ENCODE measurements at regions not wholly inside any gene's neighbourhood (a gene's known extent, or its start where the extent isn't known, plus 50 kb on each side); places are given as distances from the start of the nearest gene placed in this dataset.

DNA sequence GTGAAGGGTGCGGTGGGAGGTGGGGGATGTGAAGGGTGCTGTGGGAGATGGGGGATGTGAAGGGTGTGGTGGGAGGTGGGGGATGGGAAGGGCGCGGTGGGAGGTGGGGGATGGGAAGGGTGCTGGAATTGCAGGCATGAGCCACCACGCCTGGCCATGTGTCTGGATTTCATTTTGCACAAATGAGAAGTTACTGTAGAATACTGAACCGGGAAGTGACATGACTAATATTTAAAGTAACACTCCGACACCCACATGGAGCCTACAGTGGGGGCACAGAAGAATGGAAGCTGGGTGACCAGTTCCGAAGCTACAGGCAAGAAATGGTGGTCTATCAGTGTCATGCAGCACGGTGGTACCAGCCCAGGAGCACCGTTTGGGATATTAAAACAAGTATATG lies 69.9 kb upstream of the SPTLC1 start:
- no peaks in the 10 kb centered on the region for H3K4me1 Mint-ChIP-seq (ENCODE audit: low read depth)
- POLR2A ChIA-PET = no interaction called here
- H3K27ac Mint-ChIP-seq = no peak overlapping the region
- CTCF ChIA-PET = no interaction called here
- Histone ChIP-seq H3K9me3 (ENCODE audit: control insufficient read depth in 1 of 2, insufficient read depth in 1 of 2, low read length in 2 of 2) (peaks cover 0 to 4% of the 10 kb centered on the region in 2 experiments), H3K4me3 (ENCODE audit: low read length) (no peak overlapping the region), H3K4me1 (ENCODE audit: insufficient read depth, low read length) (no peaks in the 10 kb centered on the region), H3K27ac (ENCODE audit: low read depth in 1 of 2, low read length in 2 of 2) (no peak overlapping the region), H3K27me3 (ENCODE audit: control insufficient read depth in 1 of 2, insufficient read depth in 2 of 2, low read length in 2 of 2) (no peaks in the 10 kb centered on the region), H3K36me3 (ENCODE audit: insufficient read depth, low read length) (no peaks in the 10 kb centered on the region)
- ATAC-seq (ENCODE audit: poor library complexity) (no peak), DNase-seq (no peak)
- no peaks in the 10 kb centered on the region for H3K9me3 Mint-ChIP-seq
- no peak overlapping the region for H3K4me3 Mint-ChIP-seq
- H3K27me3 Mint-ChIP-seq = no peaks in the 10 kb centered on the region
- no peaks in the 10 kb centered on the region for H3K36me3 Mint-ChIP-seq (ENCODE audit: low read depth)
- TF ChIP-seq, protein P1, sequence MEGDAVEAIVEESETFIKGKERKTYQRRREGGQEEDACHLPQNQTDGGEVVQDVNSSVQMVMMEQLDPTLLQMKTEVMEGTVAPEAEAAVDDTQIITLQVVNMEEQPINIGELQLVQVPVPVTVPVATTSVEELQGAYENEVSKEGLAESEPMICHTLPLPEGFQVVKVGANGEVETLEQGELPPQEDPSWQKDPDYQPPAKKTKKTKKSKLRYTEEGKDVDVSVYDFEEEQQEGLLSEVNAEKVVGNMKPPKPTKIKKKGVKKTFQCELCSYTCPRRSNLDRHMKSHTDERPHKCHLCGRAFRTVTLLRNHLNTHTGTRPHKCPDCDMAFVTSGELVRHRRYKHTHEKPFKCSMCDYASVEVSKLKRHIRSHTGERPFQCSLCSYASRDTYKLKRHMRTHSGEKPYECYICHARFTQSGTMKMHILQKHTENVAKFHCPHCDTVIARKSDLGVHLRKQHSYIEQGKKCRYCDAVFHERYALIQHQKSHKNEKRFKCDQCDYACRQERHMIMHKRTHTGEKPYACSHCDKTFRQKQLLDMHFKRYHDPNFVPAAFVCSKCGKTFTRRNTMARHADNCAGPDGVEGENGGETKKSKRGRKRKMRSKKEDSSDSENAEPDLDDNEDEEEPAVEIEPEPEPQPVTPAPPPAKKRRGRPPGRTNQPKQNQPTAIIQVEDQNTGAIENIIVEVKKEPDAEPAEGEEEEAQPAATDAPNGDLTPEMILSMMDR (IDR thresholded peaks at IDR 0.05) = no peak
- intact Hi-C loops (cut with DNase I, micrococcal nuclease) = no loop called here

DNA sequence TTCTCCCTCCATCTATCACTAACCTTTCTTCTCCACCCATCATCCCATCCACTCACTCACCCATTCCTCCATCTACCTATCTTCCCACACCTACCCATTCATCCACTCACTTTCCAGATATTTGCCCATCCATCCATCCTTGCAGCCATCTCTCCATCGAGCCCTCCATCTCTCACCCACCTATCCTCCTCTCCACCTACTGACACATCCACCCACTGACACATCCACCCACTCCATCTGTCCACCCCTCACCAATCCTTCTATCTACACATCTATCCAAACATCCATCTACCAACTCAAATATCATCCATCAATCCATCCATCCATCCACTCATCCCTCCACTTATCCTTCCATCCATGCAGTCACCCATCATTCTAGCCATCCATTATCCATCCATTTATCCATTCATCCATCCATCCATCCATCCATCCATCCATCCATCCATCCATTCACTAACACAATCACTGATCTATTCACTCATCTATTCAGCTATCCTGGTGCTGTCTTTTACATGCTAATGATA lies 68.9 kb upstream of the SPTLC1 start:
- Histone ChIP-seq H3K4me1 (ENCODE audit: insufficient read depth, low read length) (no peaks in the 10 kb centered on the region), H3K27me3 (ENCODE audit: control insufficient read depth in 1 of 2, insufficient read depth in 2 of 2, low read length in 2 of 2) (no peaks in the 10 kb centered on the region), H3K27ac (ENCODE audit: low read depth in 1 of 2, low read length in 2 of 2) (no peak overlapping the region), H3K36me3 (ENCODE audit: insufficient read depth, low read length) (no peaks in the 10 kb centered on the region), H3K4me3 (ENCODE audit: low read length) (no peak overlapping the region), H3K9me3 (ENCODE audit: control insufficient read depth in 1 of 2, insufficient read depth in 1 of 2, low read length in 2 of 2) (peaks cover 0 to 4% of the 10 kb centered on the region in 2 experiments)
- H3K9me3 Mint-ChIP-seq = no peaks in the 10 kb centered on the region
- no peaks in the 10 kb centered on the region for H3K4me1 Mint-ChIP-seq (ENCODE audit: low read depth)
- ATAC-seq (ENCODE audit: poor library complexity) (no peak), DNase-seq (no peak)
- no peaks in the 10 kb centered on the region for H3K36me3 Mint-ChIP-seq (ENCODE audit: low read depth)
- no peaks in the 10 kb centered on the region for H3K27me3 Mint-ChIP-seq
- H3K4me3 Mint-ChIP-seq = no peak overlapping the region
- POLR2A ChIA-PET = no interaction called here
- intact Hi-C loops (cut with DNase I, micrococcal nuclease) = no loop called here
- no peak overlapping the region for H3K27ac Mint-ChIP-seq
- TF ChIP-seq, protein P1 (IDR thresholded peaks at IDR 0.05) = no peak
- CTCF ChIA-PET = no interaction called here

DNA sequence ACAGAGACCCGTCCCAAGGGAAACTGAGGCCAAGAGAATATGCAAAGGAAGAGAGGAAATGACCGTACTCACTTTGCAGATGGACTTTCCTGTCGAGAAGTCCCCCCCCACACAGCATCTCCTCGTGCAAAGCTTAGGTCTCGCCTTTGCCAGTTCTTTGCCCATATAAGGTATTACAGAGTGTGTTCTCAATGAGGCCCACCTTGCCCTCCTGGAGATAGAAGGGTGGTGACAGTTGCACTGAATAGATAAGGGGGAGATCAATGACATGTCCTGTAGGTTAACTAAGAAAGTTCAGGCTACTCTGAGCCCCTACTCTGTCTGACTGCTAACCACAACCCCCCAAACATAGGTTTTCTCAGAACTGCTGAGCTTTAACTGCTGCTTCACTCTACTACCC lies 68.2 kb upstream of the SPTLC1 start:
- intact Hi-C loops (cut with DNase I, micrococcal nuclease) = no loop called here
- CTCF ChIA-PET = no interaction called here

More for the DNA sequence above, 68.2 kb upstream of the SPTLC1 start:
- Histone ChIP-seq H3K4me3 (ENCODE audit: low read length) (no peak overlapping the region), H3K27ac (ENCODE audit: low read depth in 1 of 2, low read length in 2 of 2) (no peak overlapping the region), H3K4me1 (ENCODE audit: insufficient read depth, low read length) (no peaks in the 10 kb centered on the region), H3K27me3 (ENCODE audit: control insufficient read depth in 1 of 2, insufficient read depth in 2 of 2, low read length in 2 of 2) (no peaks in the 10 kb centered on the region), H3K9me3 (ENCODE audit: control insufficient read depth in 1 of 2, insufficient read depth in 1 of 2, low read length in 2 of 2) (peaks cover 0 to 4% of the 10 kb centered on the region in 2 experiments), H3K36me3 (ENCODE audit: insufficient read depth, low read length) (no peaks in the 10 kb centered on the region)
- Mint-ChIP-seq H3K4me1 (ENCODE audit: low read depth) (no peaks in the 10 kb centered on the region), H3K9me3 (no peaks in the 10 kb centered on the region), H3K4me3 (no peak overlapping the region), H3K27ac (no peak overlapping the region), H3K27me3 (no peaks in the 10 kb centered on the region), H3K36me3 (ENCODE audit: low read depth) (no peaks in the 10 kb centered on the region)
- TF ChIP-seq, protein P1 (IDR thresholded peaks at IDR 0.05) = no peak
- DNase-seq = no peak
- ATAC-seq (ENCODE audit: poor library complexity) = no peak
- POLR2A ChIA-PET = no interaction called here

Measured in CD4-positive, alpha-beta T cell (primary cell).